Activated CD8-positive, alpha-beta memory T cell treated with anti-CD3 and anti-CD28 coated beads, Interleukin-2, amount 50 U/mL, for 1 hour (primary cell): ENCODE measurements at regions not wholly inside any gene's neighbourhood (a gene's known extent, or its start where the extent isn't known, plus 50 kb on each side); places are given as distances from the start of the nearest gene placed in this dataset.

Experiments used
- DNase-seq: peaks from one replicate; pipeline ENCODE4 v3.0.0-alpha.2; 2020; ENCODE audit errors: extremely low read depth

DNA sequence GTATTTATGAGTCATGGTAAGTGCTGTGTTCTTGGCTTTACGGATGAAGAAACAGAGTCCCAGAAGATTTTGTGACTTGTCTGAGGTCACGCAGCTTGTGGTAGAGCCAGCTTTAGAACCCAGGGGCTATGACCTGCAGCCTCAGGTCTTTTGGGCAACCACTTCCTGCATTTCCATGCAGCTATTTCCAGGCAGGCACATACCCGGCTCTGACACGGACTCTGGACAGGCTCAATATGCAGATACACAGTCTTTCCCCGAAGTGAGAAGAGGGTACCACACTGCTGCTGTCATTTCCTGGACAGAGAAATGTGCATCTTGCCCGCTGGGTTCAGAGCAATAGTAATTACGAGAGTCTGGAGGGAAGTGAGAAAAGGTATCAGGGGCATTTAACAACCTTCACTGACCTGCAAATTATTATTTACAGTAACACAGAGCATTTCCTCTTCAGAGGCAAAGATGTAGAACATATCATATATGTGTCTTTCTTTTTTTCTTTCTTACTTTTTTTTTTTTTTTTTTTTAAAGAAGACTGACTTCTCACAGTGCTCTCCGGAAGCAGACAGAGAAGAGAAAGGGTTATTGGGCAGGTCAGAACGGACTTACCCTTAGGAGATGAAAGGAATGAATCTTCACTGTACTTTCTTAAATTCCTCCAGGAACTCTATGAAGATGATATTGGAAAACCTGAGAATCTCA lies 185.1 kb downstream of the CLIC5 start:
- no peak for DNase-seq

DNA sequence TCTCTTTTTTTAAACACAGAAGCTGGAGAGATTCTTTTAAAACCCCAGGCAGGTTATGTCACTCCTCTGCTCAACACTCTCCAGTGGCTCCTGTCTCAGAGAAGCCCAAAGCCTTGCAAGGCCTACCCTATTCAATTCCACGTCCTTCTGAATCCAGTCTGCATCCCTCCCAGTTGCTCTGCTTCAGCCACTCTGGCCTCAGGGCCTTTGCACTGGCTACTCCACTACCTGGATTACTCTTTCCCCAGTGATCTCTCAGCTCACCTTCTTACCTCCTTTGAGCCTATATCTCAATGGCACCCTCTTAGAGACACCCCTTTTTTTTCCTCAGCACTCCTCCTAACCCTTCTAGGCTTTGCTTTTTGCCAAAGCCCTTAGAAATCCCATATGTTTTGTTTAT lies 185.8 kb downstream of the CLIC5 start:
- DNase-seq, result no peak

- DNase-seq, result no peak
Measured at GRCh38 chr6:45827952-45828530, 187.6 kb downstream of the CLIC5 start.

DNA sequence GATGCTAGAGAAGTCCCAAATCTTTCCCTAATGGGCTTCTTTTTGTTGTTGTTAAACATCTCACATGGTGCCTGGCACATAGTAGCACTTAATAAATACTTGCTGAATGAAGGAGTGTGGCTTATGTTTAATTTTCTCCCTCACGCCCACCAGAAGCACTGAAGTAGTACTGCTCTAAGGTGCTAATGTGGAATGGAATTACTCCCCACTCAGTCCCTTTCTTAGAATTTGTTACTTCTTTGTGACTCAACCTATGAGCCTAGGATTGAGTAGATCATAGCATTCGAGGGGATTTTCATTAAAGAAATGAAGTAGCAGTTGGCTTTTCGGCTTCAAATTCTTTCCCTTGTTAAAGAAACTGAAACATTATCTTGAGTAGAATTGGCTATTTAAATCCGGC lies 192.8 kb downstream of the CLIC5 start:
- no peak for DNase-seq

DNA sequence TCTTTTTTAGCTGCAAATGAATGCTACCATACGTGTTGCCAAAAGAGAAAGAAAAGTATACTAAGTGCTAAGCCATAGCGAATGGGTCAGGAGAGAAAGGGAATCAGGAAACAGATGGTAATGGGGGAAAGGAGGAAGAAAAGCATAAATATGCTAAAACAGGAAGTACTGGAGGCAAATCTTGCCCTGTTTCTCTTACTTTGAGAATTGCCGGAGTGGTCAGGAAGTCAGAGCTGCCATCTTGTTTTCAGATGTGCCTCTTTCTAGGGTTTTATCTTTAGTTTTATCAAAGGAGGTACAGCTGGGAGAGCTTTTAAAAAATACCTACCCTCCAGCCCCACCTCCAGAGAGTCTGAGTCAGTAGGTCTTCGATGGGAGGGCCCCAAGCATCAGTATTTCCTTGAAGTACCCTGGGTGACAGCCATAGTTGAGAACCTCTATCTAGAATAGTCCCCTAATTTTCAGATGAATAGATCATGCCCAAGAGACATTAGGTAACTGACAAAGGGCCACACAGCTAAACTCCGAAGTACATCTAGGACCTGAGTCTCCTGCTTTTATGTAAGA lies 193.3 kb downstream of the CLIC5 start:
- DNase-seq, result no peak

GRCh38 chr6:45818655-45819054 lies 197.0 kb downstream of the CLIC5 start:
- no peak for DNase-seq

DNA sequence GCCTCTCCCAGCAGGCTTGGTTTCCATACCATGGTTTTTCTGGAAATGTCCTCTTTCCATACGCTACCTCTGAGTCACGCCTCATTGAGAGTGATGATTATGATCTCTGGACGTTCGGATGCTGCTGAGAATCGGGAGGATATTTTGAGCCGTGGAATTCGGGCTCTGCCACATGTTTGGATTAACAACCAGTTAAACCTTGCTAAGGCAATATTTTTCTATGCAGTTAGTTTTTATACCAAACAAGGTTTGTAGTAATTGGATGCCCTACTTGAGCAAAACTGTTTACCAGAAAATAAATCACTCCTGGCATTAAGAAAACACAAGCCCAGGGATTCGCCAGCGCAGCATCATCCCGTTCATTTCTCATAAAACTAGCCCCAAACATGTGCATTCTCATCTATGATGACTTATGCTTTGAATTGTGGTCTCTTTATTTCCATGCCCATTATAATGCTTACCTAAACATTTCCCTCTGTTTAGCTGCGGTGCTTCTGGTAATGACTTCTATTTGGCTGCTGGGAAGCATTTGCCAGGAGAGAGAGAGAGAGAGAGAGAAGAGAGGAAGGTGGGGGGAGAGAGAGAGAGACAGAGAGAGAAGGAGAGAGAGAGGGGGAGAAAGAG lies 198.9 kb downstream of the CLIC5 start:
- no peak for DNase-seq

DNA sequence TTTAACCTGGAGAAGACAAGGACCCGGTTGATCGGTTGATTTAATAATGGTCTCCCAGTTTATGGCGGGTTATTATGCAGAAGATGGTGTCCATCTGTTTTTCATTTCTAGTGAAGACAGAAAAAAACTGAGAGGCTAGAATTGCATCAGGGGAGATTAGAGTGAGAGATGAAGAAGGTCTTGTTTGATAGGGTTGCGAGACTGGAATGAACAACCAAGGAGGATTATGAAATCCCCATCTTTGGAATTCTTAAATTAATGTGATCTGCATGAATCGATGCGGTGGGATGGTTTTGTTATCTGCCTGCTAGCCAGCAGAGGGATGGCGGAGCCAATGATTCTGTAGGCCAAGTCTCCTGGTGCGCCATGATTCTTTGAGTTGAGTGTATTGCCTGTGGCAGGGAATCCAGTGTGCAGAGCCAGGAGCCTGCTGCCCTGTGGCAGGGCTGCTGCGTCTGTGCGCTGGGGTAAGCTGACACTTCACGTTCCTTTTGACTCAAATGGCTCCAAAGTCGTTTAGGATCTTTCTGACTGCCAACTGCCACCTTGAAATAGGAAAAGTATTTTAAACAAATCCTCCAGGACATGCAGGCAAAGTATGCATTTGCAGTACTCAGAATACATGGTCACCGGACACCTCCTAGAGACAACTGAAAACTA lies 200.1 kb downstream of the CLIC5 start:
- no peak for DNase-seq

GRCh38 chr6:45814772-45815171 lies 200.9 kb downstream of the CLIC5 start:
- no peak for DNase-seq

- no peak for DNase-seq
Measured at GRCh38 chr6:45813943-45814342, 201.7 kb downstream of the CLIC5 start.

GRCh38 chr6:45812922-45813321 lies 202.7 kb downstream of the CLIC5 start:
- no peak for DNase-seq

GRCh38 chr6:45808917-45809316 lies 206.7 kb downstream of the CLIC5 start:
- DNase-seq, result no peak

- no peak for DNase-seq
Measured at GRCh38 chr6:45808042-45808645, 207.5 kb downstream of the CLIC5 start.

GRCh38 chr6:45807311-45808041 lies 208.2 kb downstream of the CLIC5 start:
- no peak for DNase-seq

GRCh38 chr6:45806172-45806571 lies 209.5 kb downstream of the CLIC5 start:
- no peak for DNase-seq

DNA sequence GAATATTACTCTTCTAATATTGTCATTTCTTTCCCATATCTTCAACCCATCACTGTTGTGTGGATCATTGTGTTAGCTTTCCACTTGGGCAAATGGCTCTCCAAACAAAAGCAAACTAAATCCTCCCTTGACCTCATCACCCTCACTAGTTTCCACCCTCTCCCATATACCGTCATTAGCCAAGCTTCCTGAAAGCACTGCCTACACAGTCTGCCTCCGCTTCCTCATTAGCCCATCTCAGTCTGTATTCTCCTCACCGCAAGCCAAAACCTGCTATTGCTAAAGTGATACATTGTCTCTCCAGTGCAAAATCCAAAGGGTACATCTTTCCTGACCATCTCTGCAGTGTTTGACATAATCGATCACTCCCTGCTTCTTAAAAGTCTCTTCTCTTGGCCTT lies 212.6 kb downstream of the CLIC5 start:
- no peak for DNase-seq

DNA sequence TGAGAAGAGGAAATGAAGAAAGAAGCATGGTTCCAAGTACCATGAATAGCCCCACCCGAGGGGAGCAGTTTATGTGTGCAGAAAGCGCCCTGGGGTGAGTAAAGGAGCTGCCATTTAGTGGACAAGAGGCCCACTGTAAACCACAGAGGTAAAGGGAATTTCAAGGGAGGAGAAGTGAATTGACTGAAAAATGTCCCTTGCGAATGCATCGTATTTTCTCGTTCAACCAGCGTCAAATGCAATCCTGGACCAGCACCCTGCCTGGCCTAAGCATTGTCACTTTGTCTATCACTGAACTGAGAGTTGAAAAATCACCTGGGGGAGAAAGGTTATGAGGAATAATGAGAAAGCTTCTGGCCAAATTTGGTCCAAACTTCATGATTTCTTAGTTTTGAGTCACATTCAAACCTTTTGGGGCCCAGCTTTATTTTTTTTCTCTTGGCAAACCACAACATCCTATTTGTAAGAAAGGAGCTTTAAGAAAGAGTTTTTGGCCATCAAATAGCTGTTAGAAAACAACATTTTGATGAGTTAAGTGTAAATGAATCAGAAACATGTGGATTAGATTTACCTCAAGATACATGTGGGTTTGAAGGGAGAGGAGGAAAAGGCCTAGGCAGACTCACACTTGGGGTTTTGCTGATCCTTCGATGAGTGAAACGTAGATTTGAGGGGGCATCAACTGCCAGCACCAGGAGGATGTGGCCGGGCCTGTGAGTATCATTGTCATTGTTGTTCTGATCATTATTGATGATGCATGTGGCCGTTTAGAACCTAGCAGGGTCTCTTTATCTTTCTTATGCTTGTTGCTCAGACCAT lies 214.0 kb downstream of the CLIC5 start:
- DNase-seq, result no peak

GRCh38 chr6:45800911-45801310 lies 214.7 kb downstream of the CLIC5 start:
- DNase-seq, result no peak

DNA sequence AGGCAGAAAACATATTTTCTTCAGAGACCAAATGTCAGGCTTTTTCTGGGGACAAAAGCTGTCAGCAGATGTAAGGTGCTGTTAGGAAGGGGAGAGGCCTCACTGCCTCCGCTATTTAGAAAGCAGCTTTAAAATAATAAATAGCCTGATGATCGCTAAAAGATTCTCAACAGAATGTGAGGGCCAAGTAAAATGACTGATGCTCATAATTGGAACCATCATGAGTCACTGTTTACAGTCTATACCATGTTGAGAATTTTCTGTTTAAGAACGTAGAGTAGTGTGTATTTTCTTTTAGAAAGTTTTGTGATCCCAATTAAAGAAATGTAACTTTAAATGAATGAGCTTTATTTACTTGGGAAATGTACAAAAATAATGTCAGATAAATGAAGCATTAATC lies 220.0 kb downstream of the CLIC5 start:
- DNase-seq, result no peak

DNA sequence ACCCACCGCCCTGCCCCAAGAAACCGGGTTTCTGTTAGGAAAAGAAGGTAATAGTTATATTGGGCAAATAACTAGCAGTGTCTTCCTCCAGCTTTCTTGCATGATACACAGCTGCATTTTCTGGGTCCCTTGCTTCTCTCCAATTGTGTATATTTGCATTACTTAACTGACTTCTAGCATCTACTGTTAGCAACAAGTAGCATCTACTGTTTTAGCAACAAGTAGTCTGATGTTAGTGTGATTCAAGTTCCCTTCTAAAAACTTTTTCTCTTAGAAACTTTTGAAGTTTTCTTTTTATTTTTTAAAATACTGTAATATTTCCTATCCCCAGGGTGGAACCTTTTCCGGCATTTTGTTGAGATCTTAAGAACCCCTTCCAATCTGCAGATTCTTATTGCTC lies 221.2 kb downstream of the CLIC5 start:
- no peak for DNase-seq
